SK-N-SH treated with all-trans-retinoic acid at 6 μM for 48 hours (cell line): ENCODE measurements at regions not wholly inside any gene's neighbourhood (a gene's known extent, or its start where the extent isn't known, plus 50 kb on each side); places are given as distances from the start of the nearest gene placed in this dataset.

Experiments
- ATAC-seq: fragments of 200-7000 bp; cut with Tn5 transposase; 3 replicates; pipeline ENCODE4 v1.9.1; 2020; ENCODE audit warnings: mild to moderate bottlenecking, moderate library complexity
- BACH2 ChIP-seq: fragments of 250-450 bp; sonication (Bioruptor Pico); IDR thresholded peaks from 2 replicates; pipeline ENCODE4 v1.9.0; 2021; ENCODE audit warnings: mild to moderate bottlenecking, borderline replicate concordance
- CREB5 ChIP-seq: fragments of 250-450 bp; sonication (Bioruptor Pico); IDR thresholded peaks from 2 replicates; pipeline ENCODE4 v1.5.1; 2020; ENCODE audit warnings: low read depth, mild to moderate bottlenecking, moderate library complexity
- CSDC2 ChIP-seq: fragments of 250-450 bp; sonication (Bioruptor Pico); IDR thresholded peaks from 2 replicates; pipeline ENCODE4 v1.5.0; 2020; ENCODE audit warnings: mild to moderate bottlenecking, moderate library complexity
- CSRNP3 ChIP-seq: fragments of 250-450 bp; sonication (Bioruptor Pico); IDR thresholded peaks from 2 replicates; pipeline ENCODE4 v1.5.1; 2021; ENCODE audit warnings: mild to moderate bottlenecking, moderate library complexity
- ESRRG ChIP-seq: fragments of 250-450 bp; sonication (Bioruptor Pico); IDR thresholded peaks from 2 replicates; pipeline ENCODE4 v1.6.1; 2021; ENCODE audit warnings: mild to moderate bottlenecking
- GLIS3 ChIP-seq: fragments of 250-450 bp; sonication (Bioruptor Pico); IDR thresholded peaks from 2 replicates; pipeline ENCODE4 v1.5.0; 2020; ENCODE audit warnings: mild to moderate bottlenecking, moderate library complexity
- ISL1 ChIP-seq: fragments of 250-450 bp; sonication (Bioruptor Pico); IDR thresholded peaks from 2 replicates; pipeline ENCODE4 v2.1.2; 2022; ENCODE audit warnings: mild to moderate bottlenecking, moderate library complexity
- OSR1 ChIP-seq: fragments of 250-450 bp; sonication (Bioruptor Pico); IDR thresholded peaks from 2 replicates; pipeline ENCODE4 v1.8.0; 2022; ENCODE audit warnings: moderate library complexity, mild to moderate bottlenecking, inconsistent platforms
- PATZ1 ChIP-seq: fragments of 250-450 bp; sonication (Bioruptor Pico); IDR thresholded peaks from 2 replicates; pipeline ENCODE4 v1.8.0; 2020; ENCODE audit warnings: mild to moderate bottlenecking, moderate library complexity, borderline replicate concordance
- PPARA ChIP-seq: fragments of 250-450 bp; sonication (Bioruptor Pico); IDR thresholded peaks from 2 replicates; pipeline ENCODE4 v1.5.0; 2020; ENCODE audit warnings: mild to moderate bottlenecking, borderline replicate concordance
- TCF4 ChIP-seq: fragments of 250-450 bp; sonication (Bioruptor Pico); IDR thresholded peaks from 2 replicates; pipeline ENCODE4 v1.8.0; 2021; ENCODE audit warnings: mild to moderate bottlenecking, moderate library complexity, borderline replicate concordance
- TOX ChIP-seq: fragments of 250-450 bp; sonication (Bioruptor Pico); IDR thresholded peaks from 2 replicates; pipeline ENCODE4 v1.8.0; 2021; ENCODE audit warnings: mild to moderate bottlenecking, moderate library complexity, borderline replicate concordance
- TSHZ2 ChIP-seq: fragments of 250-450 bp; sonication (Bioruptor Pico); IDR thresholded peaks from 2 replicates; pipeline ENCODE4 v1.5.0; 2020; ENCODE audit warnings: mild to moderate bottlenecking, moderate library complexity
- ZC3H10 ChIP-seq: fragments of 250-450 bp; sonication (Bioruptor Pico); IDR thresholded peaks from 2 replicates; pipeline ENCODE4 v1.5.1; 2021; ENCODE audit warnings: mild to moderate bottlenecking, moderate library complexity
- ZFP3 ChIP-seq: fragments of 250-450 bp; sonication (Bioruptor Pico); IDR thresholded peaks from 2 replicates; pipeline ENCODE4 v1.5.0; 2020; ENCODE audit warnings: mild to moderate bottlenecking, moderate library complexity
- ZFP30 ChIP-seq: fragments of 450-650 bp; formaldehyde crosslinking; IDR thresholded peaks from 2 replicates; pipeline ENCODE4 v1.5.0; 2022; ENCODE audit warnings: mild to moderate bottlenecking, moderate library complexity
- ZNF565 ChIP-seq: fragments of 450-650 bp; formaldehyde crosslinking; conservative IDR thresholded peaks from 2 replicates; pipeline ENCODE4 v1.5.0; 2020; ENCODE audit warnings: low read depth, mild to moderate bottlenecking, moderate library complexity
- ZNF70 ChIP-seq: fragments of 450-650 bp; formaldehyde crosslinking; IDR thresholded peaks from 2 replicates; pipeline ENCODE4 v1.5.0; 2020; ENCODE audit warnings: mild to moderate bottlenecking, moderate library complexity
- ZNF8 ChIP-seq: fragments of 450-650 bp; formaldehyde crosslinking; IDR thresholded peaks from 2 replicates; pipeline ENCODE4 v1.5.0; 2020; ENCODE audit warnings: mild to moderate bottlenecking, moderate library complexity

- TF ChIP-seq ISL1 (CRISPR knock-in tag) (no peak), OSR1 (CRISPR knock-in tag) (no peak), BACH2 (CRISPR knock-in tag) (no peak), TCF4 (CRISPR knock-in tag) (no peak), CSDC2 (CRISPR knock-in tag) (no peak), ZC3H10 (CRISPR knock-in tag) (no peak), TSHZ2 (CRISPR knock-in tag) (no peak), PPARA (CRISPR knock-in tag) (no peak)
- TF ChIP-seq, all 23 proteins: peak for 0
Observed at GRCh38 chr6:26195924-26196845, 109.0 kb downstream of the HFE start (continued).

- peak; percentile 66 for ATAC-seq
- no peak for TF ChIP-seq TCF4 (CRISPR knock-in tag)
- no peak for TF ChIP-seq ZNF565 (CRISPR knock-in tag)
- TF ChIP-seq ZFP3 (CRISPR knock-in tag), result no peak
- no peak for TF ChIP-seq TOX (CRISPR knock-in tag)
- TF ChIP-seq BACH2 (CRISPR knock-in tag), result no peak
- no peak for TF ChIP-seq ZNF8 (CRISPR knock-in tag)
- no peak for TF ChIP-seq TSHZ2 (CRISPR knock-in tag)
- no peak for TF ChIP-seq PATZ1 (CRISPR knock-in tag)
- TF ChIP-seq ZFP30 (CRISPR knock-in tag), result no peak
- no peak for TF ChIP-seq CREB5 (CRISPR knock-in tag)
- TF ChIP-seq GLIS3 (CRISPR knock-in tag), result no peak
- no peak for TF ChIP-seq CSRNP3 (CRISPR knock-in tag)
Observed at GRCh38 chr6:26196846-26197635, 109.8 kb downstream of the HFE start.

GRCh38 chr6:26197636-26197932, 110.4 kb downstream of the HFE start:
- no peak for ATAC-seq
- no peak for TF ChIP-seq ZNF70 (CRISPR knock-in tag)
- TF ChIP-seq ESRRG (CRISPR knock-in tag), result no peak
- TF ChIP-seq ISL1 (CRISPR knock-in tag), result no peak
- TF ChIP-seq TSHZ2 (CRISPR knock-in tag), result no peak
- no peak for TF ChIP-seq CREB5 (CRISPR knock-in tag)
